Activated T-cell treated with anti-CD3 and anti-CD28 coated beads, Interleukin-2, amount 50 U/mL, for 4 hours (primary cell): ENCODE measurements at regions not wholly inside any gene's neighbourhood (a gene's known extent, or its start where the extent isn't known, plus 50 kb on each side); places are given as distances from the start of the nearest gene placed in this dataset.

Experiments
- ATAC-seq, 2 donors: fragments of 200-7000 bp; cut with Tn5 transposase; one replicate each; pipeline ENCODE4 v1.10.0; 2021
- DNase-seq: peaks from one replicate; pipeline ENCODE4 v3.0.0-alpha.2; 2020
- H3K27me3 Mint-ChIP-seq: one replicate; pipeline ENCODE4 v1.8.0; 2021; ENCODE audit warnings: low read depth, mixed read lengths
- H3K36me3 Mint-ChIP-seq: one replicate; pipeline ENCODE4 v1.8.0; 2022; ENCODE audit warnings: mixed read lengths; ENCODE audit not compliant: insufficient read depth
- H3K4me1 Mint-ChIP-seq: one replicate; pipeline ENCODE4 v1.8.0; 2021; ENCODE audit warnings: low read depth, mixed read lengths
- H3K4me3 Mint-ChIP-seq: one replicate; pipeline ENCODE4 v1.8.0; 2021; ENCODE audit warnings: mild to moderate bottlenecking, moderate library complexity, mixed read lengths
- H3K9me3 Mint-ChIP-seq: one replicate; pipeline ENCODE4 v1.8.0; 2021; ENCODE audit warnings: mixed read lengths

DNA sequence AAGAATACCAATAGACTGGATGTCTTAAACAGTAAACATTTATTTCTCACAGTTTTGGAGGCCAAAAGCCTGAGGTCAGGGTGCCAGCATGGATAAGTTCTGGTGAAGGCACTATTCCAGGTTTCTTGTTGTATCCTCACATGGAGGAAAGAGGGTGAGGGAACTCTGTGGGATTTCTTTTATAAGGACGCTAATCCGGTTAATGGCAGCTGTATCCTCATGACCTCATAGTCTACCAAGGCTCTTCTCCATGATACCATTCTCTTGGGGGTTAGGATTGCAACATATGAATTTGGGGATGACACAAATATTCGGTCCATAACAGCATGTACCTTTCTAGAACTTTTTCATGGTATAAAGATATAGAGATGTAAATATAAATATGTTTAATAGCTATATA lies 412.0 kb downstream of the LMO7 start:
- Mint-ChIP-seq H3K9me3 (no peaks in the 10 kb centered on the region), H3K4me3 (no peak overlapping the region), H3K36me3 (no peaks in the 10 kb centered on the region), H3K27me3 (peaks cover 6% of the 10 kb centered on the region), H3K4me1 (no peaks in the 10 kb centered on the region)
- ATAC-seq: no peak
- DNase-seq: no peak

DNA sequence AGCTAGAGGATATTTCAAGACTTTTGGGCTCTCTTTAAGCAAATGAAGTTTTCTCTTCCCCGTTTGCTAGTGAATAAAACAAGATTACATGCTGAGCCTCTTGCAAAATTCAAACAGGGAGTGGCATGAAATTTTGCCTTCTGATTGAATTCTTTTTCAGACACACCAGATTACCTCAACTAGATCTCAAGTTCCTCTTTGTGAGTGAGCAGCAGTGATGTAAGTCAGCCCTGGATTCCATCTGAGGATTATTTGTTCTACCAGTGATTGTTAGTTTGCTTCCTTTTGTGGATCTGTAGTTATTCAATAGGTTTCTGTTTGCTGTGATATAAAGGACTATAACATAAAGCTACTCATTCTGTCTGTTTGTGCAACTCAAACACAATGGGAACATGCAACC lies 407.7 kb downstream of the LMO7 start:
- H3K9me3 Mint-ChIP-seq: no peaks in the 10 kb centered on the region
- ATAC-seq (no peak), DNase-seq (no peak)
- H3K36me3 Mint-ChIP-seq: no peaks in the 10 kb centered on the region
- H3K4me3 Mint-ChIP-seq: no peak overlapping the region
- H3K27me3 Mint-ChIP-seq: peaks cover 2% of the 10 kb centered on the region
- no peaks in the 10 kb centered on the region for H3K4me1 Mint-ChIP-seq

DNA sequence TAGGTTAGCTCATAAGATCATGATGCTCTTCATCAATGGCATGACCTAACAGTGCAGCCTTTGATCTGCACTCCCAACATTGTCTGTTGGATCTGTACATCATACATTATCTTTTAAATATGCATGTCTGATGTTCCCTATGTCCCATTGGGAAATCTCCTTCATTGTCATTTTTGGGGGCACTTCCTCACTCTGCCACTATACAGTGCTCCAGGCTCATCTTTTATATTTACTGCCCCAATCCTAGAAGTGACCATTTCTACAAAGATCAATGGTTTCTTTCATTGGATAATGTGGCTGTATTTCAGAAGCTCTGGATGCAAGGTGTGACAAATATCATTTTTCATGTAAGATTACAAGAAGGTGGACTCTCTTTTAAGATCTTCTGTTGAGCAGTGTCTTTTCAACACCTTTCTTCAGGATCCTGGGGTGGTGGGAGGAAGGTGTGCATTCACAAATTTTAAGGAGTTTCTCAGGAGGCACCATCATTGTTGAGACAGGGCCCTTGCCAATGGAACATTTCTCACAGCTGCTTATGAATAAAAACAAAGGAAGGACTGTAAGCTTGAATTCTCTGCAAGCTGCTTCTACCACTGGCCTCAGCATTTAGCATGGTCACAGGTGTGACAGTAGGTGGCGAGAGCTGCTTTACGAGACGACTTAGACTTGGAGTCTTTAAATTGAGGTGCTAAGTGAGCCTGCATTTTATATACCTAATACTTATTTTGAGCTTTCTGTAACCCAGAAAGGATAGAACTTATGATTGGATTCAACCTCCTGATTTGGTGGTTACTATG lies 403.0 kb downstream of the LMO7 start:
- Mint-ChIP-seq H3K4me1 (no peaks in the 10 kb centered on the region), H3K9me3 (no peaks in the 10 kb centered on the region), H3K27me3 (peaks cover 2% of the 10 kb centered on the region), H3K36me3 (no peaks in the 10 kb centered on the region), H3K4me3 (no peak overlapping the region)
- no peak for DNase-seq
- ATAC-seq: no peak

DNA sequence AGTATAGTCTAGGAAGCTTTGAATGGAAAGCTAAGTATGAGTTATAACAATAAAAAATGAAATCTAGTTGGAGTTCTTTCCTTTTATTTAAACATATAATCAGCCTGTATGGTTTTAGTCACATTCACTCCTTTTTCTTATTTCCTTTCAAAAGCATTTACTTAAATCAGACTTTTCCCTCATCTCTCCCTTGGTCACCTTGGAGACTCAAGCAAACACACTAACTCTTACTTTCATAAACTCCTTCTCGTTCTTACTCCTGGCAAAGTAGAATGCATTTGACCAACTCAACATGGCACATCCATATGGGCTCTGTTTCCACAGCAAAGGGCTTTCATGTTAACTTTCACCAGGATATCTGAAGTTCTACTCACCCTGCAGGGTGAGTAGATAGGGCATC lies 400.0 kb downstream of the LMO7 start:
- H3K4me3 Mint-ChIP-seq: no peak overlapping the region
- DNase-seq (no peak), ATAC-seq (no peak)
- no peaks in the 10 kb centered on the region for H3K4me1 Mint-ChIP-seq
- H3K36me3 Mint-ChIP-seq: no peaks in the 10 kb centered on the region
- H3K27me3 Mint-ChIP-seq: no peaks in the 10 kb centered on the region
- H3K9me3 Mint-ChIP-seq: no peaks in the 10 kb centered on the region

DNA sequence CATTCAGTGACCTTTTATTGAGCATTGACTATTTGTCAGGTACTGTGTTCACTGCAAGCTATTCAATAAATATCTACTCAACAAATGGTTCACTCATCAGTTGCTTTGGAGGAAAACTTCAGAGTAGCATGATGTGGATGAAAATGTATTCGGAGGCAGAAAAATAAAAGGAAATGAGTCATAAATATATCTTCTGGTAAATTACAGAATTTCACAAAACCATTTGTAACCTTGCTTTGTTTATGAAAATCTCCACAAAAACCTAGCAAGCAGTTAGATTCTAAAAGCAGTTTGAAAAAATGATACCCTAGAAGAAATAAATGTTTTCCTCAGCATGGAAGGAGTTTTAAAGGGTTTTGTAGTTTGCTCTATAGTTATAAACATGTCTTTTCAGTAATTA lies 399.6 kb downstream of the LMO7 start:
- DNase-seq (no peak), ATAC-seq (no peak)
- Mint-ChIP-seq H3K4me3 (no peak overlapping the region), H3K9me3 (no peaks in the 10 kb centered on the region), H3K27me3 (no peaks in the 10 kb centered on the region), H3K36me3 (no peaks in the 10 kb centered on the region), H3K4me1 (no peaks in the 10 kb centered on the region)

DNA sequence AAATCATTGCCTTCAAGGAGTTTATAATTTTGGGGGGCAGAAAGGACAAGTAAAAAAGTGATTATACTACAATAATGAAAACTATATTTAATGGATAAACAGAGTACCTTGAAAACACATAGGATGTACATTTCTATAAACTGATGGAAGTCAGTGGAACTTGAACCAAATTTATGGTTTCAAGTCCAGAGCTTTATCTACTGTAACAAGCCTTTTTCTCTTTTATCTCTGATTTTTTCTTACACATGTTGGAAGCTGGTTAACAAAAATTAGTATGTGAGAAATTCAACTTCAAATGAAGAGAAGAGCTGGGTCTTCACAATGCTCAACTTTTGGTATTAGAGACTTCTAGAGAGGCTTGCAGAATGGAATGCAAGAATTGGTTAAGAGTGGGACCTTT lies 393.6 kb downstream of the LMO7 start:
- H3K4me3 Mint-ChIP-seq: no peak overlapping the region
- ATAC-seq (no peak), DNase-seq (no peak)
- H3K4me1 Mint-ChIP-seq: no peaks in the 10 kb centered on the region
- H3K27me3 Mint-ChIP-seq: peaks cover 6% of the 10 kb centered on the region
- H3K36me3 Mint-ChIP-seq: no peaks in the 10 kb centered on the region
- H3K9me3 Mint-ChIP-seq: no peaks in the 10 kb centered on the region

DNA sequence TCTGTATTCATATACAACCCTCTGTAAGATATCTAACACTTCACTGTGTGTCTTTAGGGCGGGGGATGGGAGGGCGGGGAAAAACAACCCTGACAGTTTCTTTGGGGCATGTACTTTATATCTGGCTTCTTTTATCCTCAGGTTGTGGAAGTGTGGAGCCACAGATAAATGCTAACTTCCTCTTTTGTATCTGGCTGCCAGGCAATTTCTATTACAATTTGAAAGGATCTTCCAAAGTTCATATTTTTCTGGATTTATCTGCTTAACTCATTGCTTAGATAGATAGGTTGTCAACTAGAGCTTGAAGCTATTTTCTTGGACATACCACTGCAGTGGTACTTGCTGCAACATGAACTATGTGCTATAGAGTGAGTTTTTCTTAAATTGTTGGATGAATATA lies 393.0 kb downstream of the LMO7 start:
- DNase-seq: no peak

DNA sequence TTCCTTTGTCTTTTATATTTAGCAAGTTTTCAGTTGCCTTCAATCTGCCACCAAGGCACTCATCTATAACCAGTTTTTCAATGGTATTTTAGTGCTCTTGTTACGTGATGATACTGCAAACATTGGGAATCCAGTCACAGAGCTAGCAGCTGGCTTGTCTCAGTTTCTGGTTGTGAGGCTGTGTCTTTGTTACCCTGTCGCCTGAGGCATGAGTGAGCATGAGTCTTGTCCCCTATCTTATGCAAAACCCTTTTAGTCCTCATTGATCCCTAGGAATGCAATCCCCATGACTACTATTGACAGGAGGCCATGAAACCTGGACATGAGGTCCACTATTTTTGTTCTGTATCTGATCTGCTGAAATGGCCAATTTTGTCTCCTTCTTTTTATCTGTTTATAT lies 391.0 kb downstream of the LMO7 start:
- Mint-ChIP-seq H3K27me3 (peaks cover 6% of the 10 kb centered on the region), H3K9me3 (no peaks in the 10 kb centered on the region), H3K4me3 (no peak overlapping the region), H3K4me1 (no peaks in the 10 kb centered on the region), H3K36me3 (no peaks in the 10 kb centered on the region)
- ATAC-seq: no peak
- no peak for DNase-seq

More for the DNA sequence above, 393.0 kb downstream of the LMO7 start:
- Mint-ChIP-seq H3K36me3 (no peaks in the 10 kb centered on the region), H3K9me3 (no peaks in the 10 kb centered on the region), H3K4me3 (no peak overlapping the region), H3K4me1 (no peaks in the 10 kb centered on the region), H3K27me3 (peaks cover 6% of the 10 kb centered on the region)
- no peak for ATAC-seq

DNA sequence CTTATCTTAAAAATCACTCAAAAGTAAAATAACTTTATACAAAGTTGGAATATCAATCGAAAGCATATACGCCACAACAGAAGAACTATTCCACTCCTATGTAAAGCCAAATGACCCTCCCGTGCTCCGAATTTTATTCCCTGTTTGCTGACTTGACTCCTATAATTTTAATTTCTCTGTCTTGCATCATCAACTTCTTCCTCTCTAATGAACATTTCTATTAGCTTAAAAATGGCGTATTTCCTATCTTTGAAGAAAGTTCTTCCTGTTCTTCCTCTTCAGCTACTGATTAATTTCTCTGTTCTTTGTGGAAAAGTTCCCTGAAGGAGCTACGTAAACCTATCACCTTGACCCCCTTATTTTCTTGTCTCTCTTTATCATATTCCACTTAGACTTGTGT lies 389.3 kb downstream of the LMO7 start:
- no peak for ATAC-seq

DNA sequence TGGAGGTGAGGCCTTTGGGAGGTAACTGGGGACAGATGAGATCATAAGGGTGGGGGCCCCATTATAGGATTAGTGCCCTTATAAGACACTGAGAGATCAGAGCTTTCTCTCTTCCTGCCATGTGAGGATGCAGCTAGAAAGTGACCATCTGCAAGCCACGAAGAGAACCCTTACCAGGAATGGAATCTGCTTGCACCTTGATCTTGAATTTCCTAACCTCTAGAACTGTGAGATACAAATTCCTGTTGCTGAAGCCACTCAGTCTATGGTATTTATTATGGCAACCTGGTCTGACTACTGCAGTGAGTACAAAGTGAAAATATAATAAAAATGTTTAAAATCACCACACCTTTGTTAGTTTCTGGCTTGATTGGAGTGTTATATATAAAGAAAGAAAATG lies 388.0 kb downstream of the LMO7 start:
- peaks cover 6% of the 10 kb centered on the region for H3K27me3 Mint-ChIP-seq
- no peaks in the 10 kb centered on the region for H3K9me3 Mint-ChIP-seq
- no peaks in the 10 kb centered on the region for H3K36me3 Mint-ChIP-seq
- H3K4me1 Mint-ChIP-seq: no peaks in the 10 kb centered on the region
- ATAC-seq: no peak
- no peak for DNase-seq
- H3K4me3 Mint-ChIP-seq: no peak overlapping the region

More for the DNA sequence above, 389.3 kb downstream of the LMO7 start:
- no peak overlapping the region for H3K4me3 Mint-ChIP-seq
- DNase-seq: no peak
- H3K4me1 Mint-ChIP-seq: no peaks in the 10 kb centered on the region
- no peaks in the 10 kb centered on the region for H3K9me3 Mint-ChIP-seq
- H3K27me3 Mint-ChIP-seq: peaks cover 6% of the 10 kb centered on the region
- H3K36me3 Mint-ChIP-seq: no peaks in the 10 kb centered on the region

DNA sequence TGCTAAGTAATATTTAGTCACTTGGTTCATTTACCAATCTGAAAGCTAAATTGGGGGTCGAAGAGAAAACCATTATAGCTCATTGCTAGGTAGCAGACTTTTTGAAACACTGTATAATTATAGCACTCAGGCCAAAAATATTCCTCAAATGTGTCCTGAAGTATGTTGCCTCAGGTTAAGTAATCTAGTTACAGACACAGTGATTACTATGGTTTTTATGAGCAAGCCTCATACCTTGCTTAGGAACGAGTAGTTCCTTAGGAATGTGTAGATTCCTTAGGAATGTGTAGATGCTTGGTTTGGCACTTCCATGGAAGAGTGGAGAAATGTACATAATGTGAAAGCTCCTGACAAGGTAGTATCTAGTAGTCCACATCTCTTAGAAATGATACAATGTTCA lies 387.5 kb downstream of the LMO7 start:
- peaks cover 6% of the 10 kb centered on the region for H3K27me3 Mint-ChIP-seq
- H3K4me3 Mint-ChIP-seq: no peak overlapping the region
- ATAC-seq (no peak), DNase-seq (no peak)
- no peaks in the 10 kb centered on the region for H3K36me3 Mint-ChIP-seq
- no peaks in the 10 kb centered on the region for H3K9me3 Mint-ChIP-seq
- no peaks in the 10 kb centered on the region for H3K4me1 Mint-ChIP-seq

DNA sequence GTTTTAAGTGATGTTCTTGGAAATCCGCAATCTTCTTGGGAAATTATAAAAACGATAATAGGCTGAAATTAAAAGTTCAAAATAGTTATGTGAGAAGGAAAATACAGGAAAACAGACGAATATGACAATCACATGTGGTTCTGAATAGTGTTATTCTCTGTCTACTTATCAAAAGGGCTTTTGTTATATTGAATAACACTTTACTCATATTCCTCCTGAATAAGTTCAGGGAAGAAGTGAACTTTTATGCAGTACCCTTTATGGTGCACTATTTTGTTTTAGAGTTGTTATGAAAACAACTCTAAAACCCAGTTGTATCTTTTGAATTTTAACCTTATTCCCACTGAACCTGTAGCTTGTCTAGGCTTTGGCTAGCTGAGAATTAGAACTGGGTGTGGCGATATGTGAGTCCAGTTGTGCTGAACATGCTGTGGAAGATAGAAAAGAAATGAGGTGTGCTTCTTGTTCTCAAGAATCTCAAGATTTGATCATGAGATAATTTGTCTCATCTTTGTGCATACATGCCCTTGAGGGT lies 384.4 kb downstream of the LMO7 start:
- Mint-ChIP-seq H3K4me1 (no peaks in the 10 kb centered on the region), H3K9me3 (no peaks in the 10 kb centered on the region), H3K4me3 (no peak overlapping the region), H3K36me3 (no peaks in the 10 kb centered on the region), H3K27me3 (no peaks in the 10 kb centered on the region)
- no peak for DNase-seq
- no peak for ATAC-seq

DNA sequence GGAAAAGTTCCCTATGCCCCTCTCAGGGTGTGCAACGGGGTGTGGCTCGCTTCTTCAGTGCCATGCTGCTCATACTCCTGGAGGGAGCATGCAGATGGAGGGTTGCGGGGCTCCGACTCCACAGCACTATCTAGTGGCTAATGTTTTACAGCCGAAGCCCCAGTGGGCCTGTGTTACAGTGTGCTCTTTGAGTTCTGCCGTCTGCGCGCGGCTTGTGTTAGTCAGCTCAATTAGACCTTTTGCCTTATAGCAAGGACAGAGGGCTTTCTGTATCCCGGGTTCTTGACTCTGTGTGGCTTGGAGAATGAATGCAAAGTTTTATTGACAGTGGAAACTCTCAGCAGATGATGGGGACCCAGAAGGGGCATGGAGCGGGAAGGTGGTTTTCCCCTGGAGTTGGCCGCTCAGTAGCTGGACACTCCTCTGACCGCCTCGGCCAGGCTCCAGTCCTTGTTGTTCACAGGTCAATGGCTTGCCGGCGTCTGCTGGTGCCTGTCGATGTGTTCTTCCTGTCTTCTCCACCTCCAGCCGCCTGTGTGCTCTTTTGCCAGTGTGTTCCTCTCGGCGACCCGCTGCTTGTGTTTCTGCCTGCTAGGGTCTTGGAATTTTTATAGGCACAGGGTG lies 383.4 kb downstream of the LMO7 start:
- DNase-seq (no peak), ATAC-seq (no peak)
- H3K4me1 Mint-ChIP-seq: no peaks in the 10 kb centered on the region
- no peak overlapping the region for H3K4me3 Mint-ChIP-seq
- no peaks in the 10 kb centered on the region for H3K36me3 Mint-ChIP-seq
- no peaks in the 10 kb centered on the region for H3K27me3 Mint-ChIP-seq
- H3K9me3 Mint-ChIP-seq: no peaks in the 10 kb centered on the region

DNA sequence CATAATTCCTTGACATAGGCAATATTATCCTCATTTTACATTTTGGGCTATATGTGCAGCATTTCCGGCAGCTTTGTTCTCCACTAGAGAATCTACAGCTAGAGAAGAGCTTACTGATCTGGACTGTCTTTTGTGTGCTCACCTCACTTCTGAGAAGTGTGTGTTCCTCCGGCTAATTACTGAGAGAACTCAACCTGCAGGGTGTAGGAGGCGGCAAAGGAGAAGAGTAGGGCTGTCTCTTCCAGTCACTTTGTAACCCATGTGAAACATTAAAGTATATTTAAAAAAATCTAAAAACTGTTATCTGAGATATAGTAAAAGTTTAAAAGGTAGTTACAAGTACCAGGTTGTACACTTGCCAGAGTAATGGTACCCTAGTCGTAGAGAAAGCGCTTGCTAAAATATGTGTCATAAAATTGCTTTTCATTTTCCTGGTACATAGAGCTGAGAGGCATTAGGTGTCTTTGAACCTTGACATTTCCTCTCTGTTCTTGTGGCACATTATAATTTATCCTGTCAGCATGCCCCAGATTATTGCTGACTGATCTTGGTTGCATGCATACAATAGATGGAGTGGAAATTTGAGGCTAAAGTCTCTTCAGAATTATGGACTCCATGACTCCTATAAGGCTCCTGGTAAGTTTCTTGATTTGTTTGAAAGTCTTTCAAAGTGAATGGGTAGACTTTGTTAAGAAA lies 381.9 kb downstream of the LMO7 start:
- no peak overlapping the region for H3K4me3 Mint-ChIP-seq
- no peaks in the 10 kb centered on the region for H3K4me1 Mint-ChIP-seq
- ATAC-seq (no peak), DNase-seq (no peak)
- no peaks in the 10 kb centered on the region for H3K27me3 Mint-ChIP-seq
- no peaks in the 10 kb centered on the region for H3K36me3 Mint-ChIP-seq
- H3K9me3 Mint-ChIP-seq: no peaks in the 10 kb centered on the region
